Breast epithelium (tissue), 4 donors: ENCODE measurements at regions not wholly inside any gene's neighbourhood (a gene's known extent, or its start where the extent isn't known, plus 50 kb on each side); places are given as distances from the start of the nearest gene placed in this dataset.

ENCODE experiments used
- DNase-seq, 2 donors: peaks; one replicate each; pipeline ENCODE4 v3.0.0-alpha.2; 2019; ENCODE audit warnings: low spot score in 2 of 2
- H3K27ac ChIP-seq, 2 donors: fragments of 200-600 bp; sonication (generic) in 1 of 2; one replicate each; pipeline ENCODE4 v1.5.1; 2016 to 2019; ENCODE audit warnings: mild to moderate bottlenecking in 1 of 2
- H3K27me3 ChIP-seq, 2 donors: fragments of 200-600 bp; sonication (generic) in 1 of 2; one replicate each; pipeline versions ENCODE4 v1.5.1 to v1.6.0; 2017 to 2019; ENCODE audit warnings: control low read depth in 1 of 2, mild to moderate bottlenecking in 1 of 2
- H3K36me3 ChIP-seq: fragments of 200-600 bp; one replicate; pipeline ENCODE4 v1.5.1; 2019
- H3K4me1 ChIP-seq, 2 donors: fragments of 200-600 bp; sonication (generic); one replicate each; pipeline ENCODE4 v1.5.1; 2016 to 2019; ENCODE audit warnings: control low read depth in 1 of 2
- H3K4me3 ChIP-seq, 3 donors: fragments of 200-600 bp; sonication (generic); 1 replicate in 2 of 3; 2 replicates in 1 of 3; pipeline ENCODE4 v1.5.1; 2016 to 2019; ENCODE audit warnings: mild to moderate bottlenecking in 3 of 3, moderate library complexity in 2 of 3
- H3K9me3 ChIP-seq, 2 donors: fragments of 200-600 bp; sonication (generic) in 1 of 2; one replicate each; pipeline ENCODE4 v1.5.1; 2016 to 2019; ENCODE audit warnings: control low read depth in 1 of 2
- POLR2A ChIP-seq: fragments of 450-650 bp; IDR thresholded peaks from one replicate; pipeline ENCODE4 v1.6.1; 2016; ENCODE audit warnings: antibody characterized with exemption, mild to moderate bottlenecking, moderate library complexity
- POLR2AphosphoS5 ChIP-seq, 3 donors: sonication (generic); formaldehyde crosslinking; IDR thresholded peaks; one replicate each; pipeline ENCODE4 v1.6.1; 2017; ENCODE audit warnings: antibody characterized with exemption in 3 of 3
- intact Hi-C: fragments of 100-400 bp; cut with DNase I; formaldehyde crosslinking; loops from one replicate; pipeline ENCODE4 v1.15.1; 2023; ENCODE audit warnings: low total_unique reads
- TF ChIP-seq, protein P1 (sequence below), 3 donors: fragments of 450-650 bp; IDR thresholded peaks; one replicate each; pipeline ENCODE4 v1.5.1; 2016 to 2017; ENCODE audit warnings: antibody characterized with exemption in 3 of 3, mild to moderate bottlenecking in 3 of 3, moderate library complexity in 3 of 3

DNA sequence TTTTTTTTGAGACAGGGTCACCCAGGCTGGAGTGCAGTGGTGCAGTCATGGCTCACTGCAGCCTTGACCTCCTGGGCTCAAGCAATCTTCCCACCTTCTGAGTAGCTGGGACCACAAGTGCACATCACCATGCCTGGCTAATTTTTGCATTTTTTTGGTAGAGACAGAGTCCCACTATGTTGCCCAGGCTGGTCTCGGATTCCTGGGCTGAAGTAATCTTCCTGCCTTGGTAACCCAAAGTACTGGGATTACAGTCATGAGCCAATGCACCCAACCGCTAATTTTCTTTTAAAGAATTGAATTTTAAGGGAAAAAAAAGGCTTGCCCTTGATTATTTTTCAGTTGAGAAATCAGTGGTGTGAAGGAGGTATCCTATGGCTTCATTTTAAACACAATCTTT, 334.0 kb downstream of the SOX2 start:
- intact Hi-C loops = no loop called here
- DNase-seq = no peak
- no peaks in the 10 kb centered on the region for H3K4me1 ChIP-seq

DNA sequence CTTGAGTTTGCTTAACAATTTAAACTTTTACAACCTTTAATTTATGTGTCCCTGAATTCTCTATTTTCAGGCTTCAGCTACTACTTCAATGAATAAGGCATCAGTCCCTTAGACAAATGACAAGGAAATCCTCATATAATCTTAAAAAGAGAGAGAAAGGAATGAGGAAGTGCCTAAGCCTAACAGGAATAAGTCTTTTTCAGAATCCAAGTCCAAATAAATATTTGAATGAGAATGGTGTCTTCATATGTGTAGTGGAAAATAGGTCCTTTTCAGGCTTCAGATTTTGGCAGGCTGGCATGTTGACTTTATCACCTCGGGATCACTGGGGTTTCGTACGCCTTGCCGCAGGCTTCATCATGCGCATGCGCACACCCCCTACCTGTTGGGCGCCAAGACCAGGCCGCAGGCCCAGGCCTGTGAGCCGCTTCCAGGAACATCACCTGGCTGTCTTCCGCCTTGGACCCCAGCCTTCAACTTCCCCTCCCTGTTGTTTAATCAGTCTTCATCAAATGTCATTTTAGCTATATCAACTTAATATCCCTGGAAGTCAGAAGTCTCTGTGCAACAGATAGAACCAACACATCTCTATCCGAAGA, 334.5 kb downstream of the SOX2 start:
- no peaks in the 10 kb centered on the region for H3K36me3 ChIP-seq
- no peaks in the 10 kb centered on the region for H3K4me1 ChIP-seq
- TF ChIP-seq POLR2AphosphoS5 (IDR thresholded peaks at IDR 0.05) = no peak
- TF ChIP-seq POLR2A = no peak
- TF ChIP-seq, protein P1, sequence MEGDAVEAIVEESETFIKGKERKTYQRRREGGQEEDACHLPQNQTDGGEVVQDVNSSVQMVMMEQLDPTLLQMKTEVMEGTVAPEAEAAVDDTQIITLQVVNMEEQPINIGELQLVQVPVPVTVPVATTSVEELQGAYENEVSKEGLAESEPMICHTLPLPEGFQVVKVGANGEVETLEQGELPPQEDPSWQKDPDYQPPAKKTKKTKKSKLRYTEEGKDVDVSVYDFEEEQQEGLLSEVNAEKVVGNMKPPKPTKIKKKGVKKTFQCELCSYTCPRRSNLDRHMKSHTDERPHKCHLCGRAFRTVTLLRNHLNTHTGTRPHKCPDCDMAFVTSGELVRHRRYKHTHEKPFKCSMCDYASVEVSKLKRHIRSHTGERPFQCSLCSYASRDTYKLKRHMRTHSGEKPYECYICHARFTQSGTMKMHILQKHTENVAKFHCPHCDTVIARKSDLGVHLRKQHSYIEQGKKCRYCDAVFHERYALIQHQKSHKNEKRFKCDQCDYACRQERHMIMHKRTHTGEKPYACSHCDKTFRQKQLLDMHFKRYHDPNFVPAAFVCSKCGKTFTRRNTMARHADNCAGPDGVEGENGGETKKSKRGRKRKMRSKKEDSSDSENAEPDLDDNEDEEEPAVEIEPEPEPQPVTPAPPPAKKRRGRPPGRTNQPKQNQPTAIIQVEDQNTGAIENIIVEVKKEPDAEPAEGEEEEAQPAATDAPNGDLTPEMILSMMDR (IDR thresholded peaks at IDR 0.05) = no peak
- DNase-seq = no peak
- intact Hi-C loops = no loop called here
- no peak overlapping the region for H3K4me3 ChIP-seq
- no peaks in the 10 kb centered on the region for H3K27me3 ChIP-seq
- no peaks in the 10 kb centered on the region for H3K9me3 ChIP-seq
- H3K27ac ChIP-seq = no peak overlapping the region

More for the DNA sequence above, 334.0 kb downstream of the SOX2 start:
- no peaks in the 10 kb centered on the region for H3K36me3 ChIP-seq
- TF ChIP-seq, protein P1 (IDR thresholded peaks at IDR 0.05) = no peak
- TF ChIP-seq POLR2A = no peak
- no peak for TF ChIP-seq POLR2AphosphoS5 (IDR thresholded peaks at IDR 0.05)
- no peak overlapping the region for H3K4me3 ChIP-seq
- H3K27ac ChIP-seq = no peak overlapping the region
- no peaks in the 10 kb centered on the region for H3K9me3 ChIP-seq
- H3K27me3 ChIP-seq = no peaks in the 10 kb centered on the region

DNA sequence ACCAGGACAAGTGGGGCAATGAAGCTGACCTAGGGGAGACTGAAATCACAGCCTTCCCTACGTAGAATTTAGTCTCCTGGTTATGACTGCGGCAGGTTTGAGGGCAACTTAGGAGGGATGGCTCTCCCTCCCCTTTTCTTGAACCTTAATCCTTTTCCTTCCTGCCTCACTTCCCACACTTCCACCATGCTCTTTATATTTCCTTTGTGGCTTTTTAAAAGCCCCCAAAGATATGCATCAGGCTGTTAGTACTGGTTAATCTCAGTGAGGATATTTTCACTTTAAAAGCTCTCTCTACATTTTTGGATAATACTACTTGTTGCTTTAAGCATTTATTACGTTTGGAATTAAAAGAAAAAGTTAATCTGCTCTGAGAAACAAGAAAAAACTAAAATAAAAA, 339.2 kb downstream of the SOX2 start:
- DNase-seq = no peak
- H3K36me3 ChIP-seq = no peaks in the 10 kb centered on the region
- no peak for TF ChIP-seq POLR2A
- TF ChIP-seq, protein P1 (IDR thresholded peaks at IDR 0.05) = no peak
- no peak for TF ChIP-seq POLR2AphosphoS5 (IDR thresholded peaks at IDR 0.05)
- H3K27ac ChIP-seq = no peak overlapping the region
- H3K27me3 ChIP-seq = no peaks in the 10 kb centered on the region
- no peak overlapping the region for H3K4me3 ChIP-seq
- no peaks in the 10 kb centered on the region for H3K4me1 ChIP-seq
- no peaks in the 10 kb centered on the region for H3K9me3 ChIP-seq
- intact Hi-C loops = no loop called here

DNA sequence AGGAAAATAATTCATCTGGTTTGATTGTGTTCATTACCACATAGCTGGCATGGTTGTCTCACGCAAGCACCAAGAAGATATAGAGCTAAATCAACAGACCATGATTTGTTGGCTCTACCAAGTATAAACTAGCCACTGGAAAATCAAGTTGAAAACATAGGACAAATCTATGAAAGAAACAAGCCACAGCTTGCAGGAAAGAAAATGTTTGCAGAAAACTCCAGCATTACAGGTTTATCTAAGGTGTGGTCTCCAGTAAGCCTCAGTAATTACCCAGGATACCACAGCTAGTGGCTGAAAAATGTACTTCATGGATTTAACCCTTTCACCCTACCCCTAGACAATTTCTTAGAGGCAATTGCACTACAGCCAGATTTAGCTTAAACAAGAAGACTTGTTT, 340.6 kb downstream of the SOX2 start:
- intact Hi-C loops = no loop called here
- H3K36me3 ChIP-seq = no peaks in the 10 kb centered on the region
- TF ChIP-seq, protein P1 (IDR thresholded peaks at IDR 0.05) = no peak
- TF ChIP-seq POLR2AphosphoS5 (IDR thresholded peaks at IDR 0.05) (no peak), POLR2A (no peak)
- no peaks in the 10 kb centered on the region for H3K27me3 ChIP-seq
- H3K27ac ChIP-seq = no peak overlapping the region
- no peak for DNase-seq
- H3K9me3 ChIP-seq = no peaks in the 10 kb centered on the region
- no peak overlapping the region for H3K4me3 ChIP-seq
- no peaks in the 10 kb centered on the region for H3K4me1 ChIP-seq

DNA sequence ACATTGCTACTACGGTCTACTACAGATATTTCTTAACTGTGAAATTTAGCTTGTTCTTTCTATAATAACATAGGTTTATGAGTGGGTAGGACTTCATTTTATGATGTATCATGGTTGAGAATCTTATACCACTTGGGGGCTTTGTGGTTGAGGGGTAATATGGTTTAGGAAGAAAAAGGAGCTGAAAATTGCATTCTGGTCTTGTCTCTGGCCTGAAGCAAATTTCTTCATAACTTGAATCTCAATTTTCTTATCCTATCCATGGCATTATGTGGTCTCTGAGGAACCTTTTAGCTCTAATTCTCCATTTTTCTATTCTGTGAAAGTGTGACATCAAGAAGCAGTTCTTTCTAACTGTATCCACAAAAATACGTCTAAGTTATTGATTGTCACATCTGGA, 341.0 kb downstream of the SOX2 start:
- Histone ChIP-seq H3K27me3 (no peaks in the 10 kb centered on the region), H3K36me3 (no peaks in the 10 kb centered on the region), H3K4me1 (no peaks in the 10 kb centered on the region), H3K9me3 (no peaks in the 10 kb centered on the region), H3K27ac (no peak overlapping the region), H3K4me3 (no peak overlapping the region)
- no peak for DNase-seq
- TF ChIP-seq POLR2AphosphoS5 (IDR thresholded peaks at IDR 0.05) = no peak
- TF ChIP-seq, protein P1 (IDR thresholded peaks at IDR 0.05) = no peak
- TF ChIP-seq POLR2A = no peak
- intact Hi-C loops = no loop called here
